ENCODE measurements at regions not wholly inside any gene's neighbourhood (a gene's known extent, or its start where the extent isn't known, plus 50 kb on each side); places are given as distances from the start of the nearest gene placed in this dataset.
"Not testable (repeated sequence)": the region's sequence is repeated elsewhere in the genome, so short reads cannot be mapped to it uniquely, and the experiment has no call there.

- DNase-seq (ENCODE audit: low spot score) = no peak
Observed at GRCh38 chr1:244106837-244107493, 55.9 kb downstream of the ZBTB18 start.

GRCh38 chr1:244111027-244111426 lies 59.9 kb downstream of the ZBTB18 start:
- no peak for DNase-seq (ENCODE audit: low spot score)

- no peak for DNase-seq (ENCODE audit: low spot score)
Observed at GRCh38 chr1:244112041-244112440, 61.0 kb downstream of the ZBTB18 start.

- DNase-seq (ENCODE audit: low spot score) = no peak
Observed at GRCh38 chr1:244112636-244113035, 61.6 kb downstream of the ZBTB18 start.

GRCh38 chr1:244113532-244114320 lies 62.6 kb downstream of the ZBTB18 start:
- no peak for DNase-seq (ENCODE audit: low spot score)

GRCh38 chr1:244114892-244115291 lies 63.8 kb downstream of the ZBTB18 start:
- DNase-seq (ENCODE audit: low spot score) = no peak

- DNase-seq (ENCODE audit: low spot score) = no peak
Observed at GRCh38 chr1:244116946-244117345, 65.9 kb downstream of the ZBTB18 start.

GRCh38 chr1:244118109-244118761 lies 67.2 kb downstream of the ZBTB18 start:
- no peak for DNase-seq (ENCODE audit: low spot score)

GRCh38 chr1:244128591-244129383 lies 77.7 kb downstream of the ZBTB18 start:
- DNase-seq (ENCODE audit: low spot score) = no peak

GRCh38 chr1:244137276-244137675 lies 86.2 kb downstream of the ZBTB18 start:
- DNase-seq (ENCODE audit: low spot score) = no peak

GRCh38 chr1:244137725-244138124 lies 86.6 kb downstream of the ZBTB18 start:
- DNase-seq (ENCODE audit: low spot score) = no peak

GRCh38 chr1:244138399-244138798 lies 87.3 kb downstream of the ZBTB18 start:
- no peak for DNase-seq (ENCODE audit: low spot score)

- DNase-seq (ENCODE audit: low spot score) = no peak
Observed at GRCh38 chr1:244139655-244140054, 88.6 kb downstream of the ZBTB18 start.

GRCh38 chr1:244140420-244140819 lies 89.3 kb downstream of the ZBTB18 start:
- DNase-seq (ENCODE audit: low spot score) = no peak

GRCh38 chr1:244144053-244144452 lies 93.0 kb downstream of the ZBTB18 start:
- no peak for DNase-seq (ENCODE audit: low spot score)

GRCh38 chr1:244150071-244150470 lies 99.0 kb downstream of the ZBTB18 start:
- DNase-seq (ENCODE audit: low spot score) = no peak

GRCh38 chr1:244150665-244151064 lies 99.6 kb downstream of the ZBTB18 start:
- DNase-seq (ENCODE audit: low spot score) = no peak

GRCh38 chr1:244151537-244151936 lies 100.5 kb downstream of the ZBTB18 start:
- no peak for DNase-seq (ENCODE audit: low spot score)

GRCh38 chr1:244154508-244154871 lies 103.4 kb downstream of the ZBTB18 start:
- no peak for DNase-seq (ENCODE audit: low spot score)

- DNase-seq (ENCODE audit: low spot score) = no peak
Observed at GRCh38 chr1:244154872-244155531, 103.9 kb downstream of the ZBTB18 start.

GRCh38 chr1:244155661-244156060 lies 104.6 kb downstream of the ZBTB18 start:
- DNase-seq (ENCODE audit: low spot score) = no peak

GRCh38 chr1:244156617-244157016 lies 105.5 kb downstream of the ZBTB18 start:
- DNase-seq (ENCODE audit: low spot score) = not testable (repeated sequence)
